IPS-20b (cell line): ENCODE measurements at regions not wholly inside any gene's neighbourhood (a gene's known extent, or its start where the extent isn't known, plus 50 kb on each side); places are given as distances from the start of the nearest gene placed in this dataset.

Experiments used
- H3K27ac ChIP-seq: one replicate; pipeline ENCODE4 v1.5.1; 2013; ENCODE audit warnings: low read length
- H3K27me3 ChIP-seq: 2 replicates; pipeline ENCODE4 v1.6.1; 2013; ENCODE audit warnings: mild to moderate bottlenecking, low read length, inconsistent platforms; ENCODE audit not compliant: insufficient read depth
- H3K36me3 ChIP-seq: 2 replicates; pipeline ENCODE4 v1.6.1; 2013; ENCODE audit warnings: low read depth, mild to moderate bottlenecking, inconsistent platforms, low read length, moderate library complexity; ENCODE audit not compliant: insufficient read depth
- H3K4me1 ChIP-seq: 2 replicates; pipeline ENCODE4 v1.6.1; 2013; ENCODE audit warnings: mild to moderate bottlenecking, control low read depth, inconsistent platforms, low read length, moderate library complexity; ENCODE audit not compliant: insufficient read depth
- H3K4me3 ChIP-seq: 2 replicates; pipeline ENCODE4 v1.5.1; 2013; ENCODE audit warnings: mild to moderate bottlenecking, low read length, inconsistent platforms
- H3K9ac ChIP-seq: 2 replicates; pipeline ENCODE4 v1.6.1; 2013; ENCODE audit warnings: low read depth, mild to moderate bottlenecking, inconsistent platforms, low read length, moderate library complexity
- H3K9me3 ChIP-seq: 2 replicates; pipeline ENCODE4 v1.6.1; 2013; ENCODE audit warnings: mild to moderate bottlenecking, low read depth, low read length, inconsistent platforms; ENCODE audit not compliant: insufficient read depth

- no peak overlapping the region for H3K4me3 ChIP-seq
These were observed 466.9 kb upstream of the MDFIC2 start for GRCh38 chr3:70779296-70779695.

GRCh38 chr3:70776081-70776480, 463.6 kb upstream of the MDFIC2 start:
- no peaks in the 10 kb centered on the region for H3K36me3 ChIP-seq
- H3K27ac ChIP-seq: no peak overlapping the region
- H3K4me1 ChIP-seq: no peaks in the 10 kb centered on the region
- no peaks in the 10 kb centered on the region for H3K9me3 ChIP-seq
- no peak overlapping the region for H3K9ac ChIP-seq
- no peak overlapping the region for H3K4me3 ChIP-seq
- no peaks in the 10 kb centered on the region for H3K27me3 ChIP-seq

More at GRCh38 chr3:70779296-70779695, 466.9 kb upstream of the MDFIC2 start:
- Histone ChIP-seq H3K27me3 (no peaks in the 10 kb centered on the region), H3K9ac (no peak overlapping the region), H3K4me1 (no peaks in the 10 kb centered on the region), H3K27ac (no peak overlapping the region), H3K9me3 (no peaks in the 10 kb centered on the region), H3K36me3 (no peaks in the 10 kb centered on the region)

GRCh38 chr3:70775257-70775656, 462.8 kb upstream of the MDFIC2 start:
- H3K9ac ChIP-seq: no peak overlapping the region
- no peak overlapping the region for H3K27ac ChIP-seq

GRCh38 chr3:70774641-70775040, 462.2 kb upstream of the MDFIC2 start:
- no peaks in the 10 kb centered on the region for H3K36me3 ChIP-seq
- H3K27ac ChIP-seq: no peak overlapping the region
- no peaks in the 10 kb centered on the region for H3K27me3 ChIP-seq
- no peak overlapping the region for H3K4me3 ChIP-seq
- peaks cover 5% of the 10 kb centered on the region; the same call in 1 of the 2 replicates for H3K4me1 ChIP-seq
- no peaks in the 10 kb centered on the region for H3K9me3 ChIP-seq
- no peak overlapping the region for H3K9ac ChIP-seq

More at GRCh38 chr3:70775257-70775656, 462.8 kb upstream of the MDFIC2 start:
- Histone ChIP-seq H3K36me3 (no peaks in the 10 kb centered on the region), H3K4me1 (peaks cover 5% of the 10 kb centered on the region; the same call in 1 of the 2 replicates), H3K4me3 (no peak overlapping the region), H3K9me3 (no peaks in the 10 kb centered on the region), H3K27me3 (no peaks in the 10 kb centered on the region)

GRCh38 chr3:70771426-70772147, 459.1 kb upstream of the MDFIC2 start:
- no peak overlapping the region for H3K4me3 ChIP-seq
- no peaks in the 10 kb centered on the region for H3K9me3 ChIP-seq
- peaks cover 5% of the 10 kb centered on the region; the same call in 1 of the 2 replicates for H3K4me1 ChIP-seq
- no peak overlapping the region for H3K27ac ChIP-seq
- H3K9ac ChIP-seq: no peak overlapping the region
- no peaks in the 10 kb centered on the region for H3K36me3 ChIP-seq
- H3K27me3 ChIP-seq: no peaks in the 10 kb centered on the region

- H3K9ac ChIP-seq: no peak overlapping the region
- no peak overlapping the region for H3K4me3 ChIP-seq
- H3K4me1 ChIP-seq: peaks cover 5% of the 10 kb centered on the region; the same call in 1 of the 2 replicates
- H3K36me3 ChIP-seq: no peaks in the 10 kb centered on the region
- H3K9me3 ChIP-seq: no peaks in the 10 kb centered on the region
- no peak overlapping the region for H3K27ac ChIP-seq
- H3K27me3 ChIP-seq: no peaks in the 10 kb centered on the region
These were observed 458.2 kb upstream of the MDFIC2 start for GRCh38 chr3:70770650-70771049.

- no peaks in the 10 kb centered on the region for H3K27me3 ChIP-seq
- H3K27ac ChIP-seq: no peak overlapping the region
- H3K4me3 ChIP-seq: no peak overlapping the region
- H3K4me1 ChIP-seq: peaks cover 5% of the 10 kb centered on the region; the same call in 1 of the 2 replicates
- no peaks in the 10 kb centered on the region for H3K36me3 ChIP-seq
- no peaks in the 10 kb centered on the region for H3K9me3 ChIP-seq
- no peak overlapping the region for H3K9ac ChIP-seq
These were observed 453.9 kb upstream of the MDFIC2 start for GRCh38 chr3:70766301-70766700.

GRCh38 chr3:70763894-70764293, 451.5 kb upstream of the MDFIC2 start:
- no peaks in the 10 kb centered on the region for H3K36me3 ChIP-seq
- no peaks in the 10 kb centered on the region for H3K27me3 ChIP-seq
- H3K4me3 ChIP-seq: no peak overlapping the region

GRCh38 chr3:70757658-70758057, 445.2 kb upstream of the MDFIC2 start:
- H3K4me1 ChIP-seq: no peaks in the 10 kb centered on the region
- no peak overlapping the region for H3K4me3 ChIP-seq
- H3K9ac ChIP-seq: no peak overlapping the region
- no peaks in the 10 kb centered on the region for H3K9me3 ChIP-seq
- H3K27me3 ChIP-seq: no peaks in the 10 kb centered on the region
- H3K27ac ChIP-seq: no peak overlapping the region
- H3K36me3 ChIP-seq: no peaks in the 10 kb centered on the region

More at GRCh38 chr3:70763894-70764293, 451.5 kb upstream of the MDFIC2 start:
- Histone ChIP-seq H3K9ac (no peak overlapping the region), H3K4me1 (no peaks in the 10 kb centered on the region), H3K27ac (no peak overlapping the region), H3K9me3 (no peaks in the 10 kb centered on the region)

- Histone ChIP-seq H3K27me3 (no peaks in the 10 kb centered on the region), H3K9me3 (no peaks in the 10 kb centered on the region), H3K27ac (no peak overlapping the region), H3K4me1 (no peaks in the 10 kb centered on the region), H3K36me3 (no peaks in the 10 kb centered on the region), H3K4me3 (no peak overlapping the region), H3K9ac (no peak overlapping the region)
These were observed 443.1 kb upstream of the MDFIC2 start for GRCh38 chr3:70755526-70755925.

GRCh38 chr3:70754314-70754713, 441.9 kb upstream of the MDFIC2 start:
- Histone ChIP-seq H3K9me3 (no peaks in the 10 kb centered on the region), H3K4me1 (no peaks in the 10 kb centered on the region), H3K4me3 (no peak overlapping the region), H3K27ac (no peak overlapping the region), H3K27me3 (no peaks in the 10 kb centered on the region), H3K36me3 (no peaks in the 10 kb centered on the region), H3K9ac (no peak overlapping the region)

GRCh38 chr3:70753572-70753971, 441.1 kb upstream of the MDFIC2 start:
- no peak overlapping the region for H3K4me3 ChIP-seq
- H3K27me3 ChIP-seq: no peaks in the 10 kb centered on the region
- no peaks in the 10 kb centered on the region; the same call in 1 of the 2 replicates for H3K4me1 ChIP-seq
- no peaks in the 10 kb centered on the region for H3K9me3 ChIP-seq
- no peaks in the 10 kb centered on the region for H3K36me3 ChIP-seq
- no peak overlapping the region for H3K9ac ChIP-seq
- no peak overlapping the region for H3K27ac ChIP-seq
